HG03064 (cell line): ENCODE measurements at regions not wholly inside any gene's neighbourhood (a gene's known extent, or its start where the extent isn't known, plus 50 kb on each side); places are given as distances from the start of the nearest gene placed in this dataset.
"Not testable (repeated sequence)": the region's sequence is repeated elsewhere in the genome, so short reads cannot be mapped to it uniquely, and the experiment has no call there.

Experiments used
- ATAC-seq: cut with Tn5 transposase; IDR thresholded peaks from one replicate; pipeline ENCODE4 v1.9.1; 2021; ENCODE audit warnings: low read depth; ENCODE audit not compliant: unreplicated experiment

GRCh38 chr11:97611345-97611744 lies 1221.5 kb downstream of the JRKL start:
- ATAC-seq, result no peak

DNA sequence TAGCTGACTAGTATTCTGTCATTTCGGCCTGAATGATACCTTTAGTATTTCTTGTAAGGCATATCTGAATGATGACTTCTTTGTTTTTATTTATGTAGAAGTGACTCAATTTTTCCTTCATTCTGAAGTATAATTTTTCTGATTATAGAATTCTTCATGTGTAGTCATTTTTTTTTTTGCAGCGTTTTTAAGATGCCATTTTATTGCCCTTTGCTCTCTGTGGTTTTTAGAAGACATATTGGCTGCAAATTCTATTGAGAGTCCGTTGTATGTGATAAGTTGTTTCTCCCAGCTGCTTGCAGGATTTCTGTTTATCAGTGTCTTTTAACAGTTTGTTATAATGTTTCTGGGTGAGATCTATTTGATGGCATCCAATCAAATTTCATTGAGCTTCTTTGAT lies 1224.8 kb downstream of the JRKL start:
- no peak for ATAC-seq

DNA sequence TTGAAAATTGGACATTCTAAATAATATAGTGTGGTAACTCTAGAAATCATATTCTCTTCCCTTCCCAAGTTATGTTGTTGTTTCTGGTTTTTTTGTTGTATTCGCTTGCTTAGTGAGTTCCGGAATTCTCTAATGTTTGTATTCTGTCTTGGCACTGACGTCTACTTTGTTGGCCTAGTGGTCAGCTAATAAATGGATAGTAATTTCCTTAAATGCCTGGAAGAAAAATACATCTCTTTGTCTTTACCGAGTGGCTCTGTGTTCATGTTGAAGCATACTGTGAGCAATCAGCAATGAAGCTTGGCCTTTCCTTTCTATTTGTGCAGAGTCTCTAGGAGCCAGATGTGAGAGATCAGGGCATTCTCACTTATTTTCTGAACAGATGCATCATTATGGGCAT lies 1225.7 kb downstream of the JRKL start:
- ATAC-seq, result no peak

DNA sequence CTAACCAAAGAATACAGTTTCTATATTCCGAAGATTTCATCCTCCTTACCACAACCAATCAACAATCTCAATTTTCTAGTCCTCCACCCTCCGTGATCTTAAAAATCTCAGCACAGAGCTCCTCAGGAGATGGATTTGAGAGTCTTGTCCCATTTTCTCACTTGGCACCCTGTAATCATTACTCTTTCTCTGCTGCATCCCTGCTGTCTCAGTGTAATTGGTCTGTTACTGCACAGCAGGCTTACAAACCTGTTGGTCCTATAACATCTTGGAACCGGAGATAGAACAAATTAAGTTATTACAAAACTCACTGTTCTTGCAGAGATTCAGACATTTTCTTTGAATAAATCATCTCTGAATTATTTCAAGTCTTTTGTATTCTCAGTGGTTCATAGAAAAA lies 1227.2 kb downstream of the JRKL start:
- no peak for ATAC-seq

GRCh38 chr11:97620007-97620406 lies 1230.2 kb downstream of the JRKL start:
- no peak for ATAC-seq

GRCh38 chr11:97621282-97621681 lies 1231.5 kb downstream of the JRKL start:
- no peak for ATAC-seq

GRCh38 chr11:97622795-97623194 lies 1233.0 kb downstream of the JRKL start:
- ATAC-seq, result no peak

GRCh38 chr11:97636741-97637140 lies 1246.9 kb downstream of the JRKL start:
- not testable (repeated sequence) for ATAC-seq

GRCh38 chr11:97637701-97638100 lies 1247.9 kb downstream of the JRKL start:
- no peak for ATAC-seq

DNA sequence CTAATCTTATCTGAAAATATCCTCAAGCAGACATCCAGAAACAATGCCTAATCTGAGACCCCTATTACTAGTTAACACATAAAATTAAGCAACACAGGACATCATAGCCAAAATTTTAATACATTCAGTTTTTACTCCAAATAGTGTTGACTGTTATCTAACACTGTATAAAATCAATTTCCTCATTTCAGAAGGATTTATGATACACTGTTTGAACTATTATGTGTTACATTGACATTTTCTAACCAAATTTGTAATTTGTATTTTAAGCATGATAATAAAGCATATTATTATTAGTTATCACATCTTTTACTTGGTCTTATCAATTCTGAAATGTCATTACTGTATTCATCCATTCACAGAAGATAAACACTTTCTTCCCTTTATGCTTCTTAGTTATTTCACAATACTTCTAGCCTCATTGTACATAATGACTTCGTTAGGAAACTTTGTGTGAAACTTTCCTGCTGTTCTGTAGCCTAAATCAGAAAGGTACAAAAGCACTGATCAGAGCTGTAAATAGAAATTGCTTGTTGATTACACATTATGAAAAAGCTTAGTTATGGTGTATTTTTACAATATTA lies 1248.9 kb downstream of the JRKL start:
- no peak for ATAC-seq

DNA sequence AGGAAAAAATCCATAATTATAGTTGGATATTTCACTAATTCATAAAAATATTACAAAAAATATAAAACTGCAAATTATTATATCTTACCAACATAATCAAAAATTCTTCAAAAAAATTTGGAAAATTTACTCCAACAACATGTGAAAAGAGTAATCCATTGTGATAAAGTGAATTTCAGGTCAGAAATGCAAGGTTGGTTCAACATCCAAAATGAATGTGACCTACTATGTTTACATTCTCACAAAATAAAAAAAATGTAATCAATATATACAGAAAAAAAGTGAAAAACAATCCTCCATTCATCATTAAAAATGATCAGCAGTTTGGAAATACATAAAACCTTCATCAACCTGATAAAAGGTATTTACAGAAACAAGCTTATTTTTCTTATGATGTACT lies 1252.2 kb downstream of the JRKL start:
- ATAC-seq, result no peak

- ATAC-seq, result no peak
These were observed 1255.9 kb downstream of the JRKL start for GRCh38 chr11:97645736-97646135.

DNA sequence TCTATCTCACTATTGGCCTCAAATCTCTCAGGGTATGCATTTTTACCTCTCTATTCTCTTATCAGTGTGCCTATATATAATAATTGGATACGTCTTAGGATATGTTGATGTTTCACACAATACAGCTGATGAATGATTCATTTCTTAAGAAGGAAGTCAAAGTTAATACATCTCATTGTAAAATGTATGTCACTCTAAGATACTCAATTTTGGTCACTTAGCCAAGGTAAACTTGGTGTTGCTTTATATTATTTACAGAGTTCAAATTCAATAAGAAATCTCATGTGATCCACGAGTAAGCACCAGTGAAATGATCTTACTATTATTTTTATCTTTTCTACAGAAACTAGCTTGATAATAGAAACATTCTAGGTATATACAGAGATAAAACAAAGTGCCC lies 1266.5 kb downstream of the JRKL start:
- no peak for ATAC-seq

DNA sequence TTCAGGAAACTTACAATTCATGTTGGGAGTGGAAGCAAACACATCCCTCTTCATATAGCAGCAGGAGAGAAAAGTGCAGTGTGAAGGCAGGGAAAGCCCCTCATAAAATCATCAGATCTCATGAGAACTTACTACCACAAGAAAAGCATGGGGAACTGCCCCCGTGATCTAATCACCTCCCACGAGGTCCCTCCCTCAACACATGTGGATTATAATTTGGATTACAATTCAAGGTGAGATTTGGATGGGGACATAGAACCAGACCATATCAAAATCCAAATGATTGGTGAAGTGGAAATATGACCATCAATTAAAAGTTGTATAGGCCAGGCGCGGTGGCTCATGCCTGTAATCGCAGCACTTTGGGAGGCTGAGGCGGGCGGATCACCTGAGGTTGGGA lies 1268.0 kb downstream of the JRKL start:
- ATAC-seq, result no peak

DNA sequence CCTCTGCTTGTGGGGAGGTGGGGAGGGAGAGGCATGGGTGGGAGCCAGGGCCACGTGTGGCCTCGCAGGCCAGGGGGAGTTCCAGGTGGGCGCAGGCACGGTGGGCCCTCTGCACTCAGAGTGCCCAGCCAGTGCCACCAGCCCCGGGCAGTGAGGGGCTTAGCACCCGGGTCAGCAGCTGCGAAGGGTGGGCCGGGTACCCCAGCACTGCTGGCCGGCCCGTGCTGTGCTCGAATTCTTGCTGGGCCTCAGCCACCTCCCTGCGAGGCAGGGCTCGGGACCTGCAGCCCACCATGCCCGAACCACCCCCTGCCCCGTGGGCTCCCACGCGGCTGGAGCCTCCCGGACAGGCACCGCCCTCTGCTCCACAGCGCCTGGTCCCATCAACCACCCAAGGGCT lies 1277.2 kb downstream of the JRKL start:
- no peak for ATAC-seq

DNA sequence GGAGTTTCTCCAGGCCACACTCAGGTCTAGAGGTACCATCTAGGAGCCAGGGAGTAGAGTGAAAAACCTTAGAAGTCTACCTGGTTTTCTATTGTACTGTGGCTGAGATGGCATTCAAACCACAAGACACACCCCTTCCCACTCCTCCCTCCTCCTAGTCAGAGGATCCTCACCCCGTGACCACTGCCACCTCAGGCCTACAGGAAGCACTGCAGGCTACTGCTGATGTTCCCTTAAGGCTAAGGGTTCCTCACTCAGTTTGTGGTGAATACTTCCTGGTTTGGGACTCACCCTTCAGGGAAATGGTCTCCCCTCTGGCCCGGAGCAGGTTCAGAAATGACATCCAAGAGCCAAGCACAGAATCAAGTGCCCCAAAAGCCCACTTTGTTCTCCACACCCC lies 1293.9 kb downstream of the JRKL start:
- no peak for ATAC-seq

GRCh38 chr11:97684486-97685439 lies 1295.0 kb downstream of the JRKL start:
- no peak for ATAC-seq

- no peak for ATAC-seq
These were observed 1295.9 kb downstream of the JRKL start for GRCh38 chr11:97685695-97686094.

DNA sequence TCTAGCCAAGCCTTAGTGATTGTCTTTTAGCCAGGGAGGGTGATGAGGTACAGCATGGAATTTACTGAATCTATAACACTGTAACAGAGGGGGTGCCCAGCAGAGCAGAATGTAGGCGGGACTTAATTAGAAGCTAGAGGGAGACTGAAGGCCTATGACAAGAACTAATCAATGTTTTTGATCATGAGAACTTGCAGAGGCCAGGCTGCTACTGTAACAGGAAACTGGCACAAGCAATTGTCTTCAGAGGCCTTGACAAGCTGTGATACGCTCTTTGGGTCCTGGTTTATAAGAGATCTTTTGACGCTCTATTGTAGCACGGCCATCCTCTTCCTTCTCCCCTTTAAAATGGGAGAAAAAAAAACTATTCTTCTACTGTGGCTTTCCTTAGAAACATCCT lies 1297.3 kb downstream of the JRKL start:
- ATAC-seq, result no peak

DNA sequence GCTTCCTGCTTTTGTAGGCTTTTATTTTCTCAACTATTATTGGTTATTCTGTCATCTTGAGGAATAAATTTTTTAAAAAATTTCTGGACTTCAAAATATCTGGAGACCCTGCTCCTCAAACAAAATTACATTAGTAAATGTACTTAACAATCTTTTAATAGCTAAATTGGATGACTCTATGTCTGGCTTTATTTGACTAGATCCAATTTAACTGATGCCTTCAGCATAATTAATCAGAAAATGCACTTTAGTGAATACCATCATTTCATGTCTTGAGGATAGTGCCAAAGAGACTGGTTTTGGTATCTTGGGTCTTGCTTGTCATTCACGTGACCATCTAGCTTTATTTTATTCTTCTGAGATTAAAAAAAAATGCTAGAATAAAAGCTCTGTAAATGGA lies 1301.2 kb downstream of the JRKL start:
- ATAC-seq, result no peak

DNA sequence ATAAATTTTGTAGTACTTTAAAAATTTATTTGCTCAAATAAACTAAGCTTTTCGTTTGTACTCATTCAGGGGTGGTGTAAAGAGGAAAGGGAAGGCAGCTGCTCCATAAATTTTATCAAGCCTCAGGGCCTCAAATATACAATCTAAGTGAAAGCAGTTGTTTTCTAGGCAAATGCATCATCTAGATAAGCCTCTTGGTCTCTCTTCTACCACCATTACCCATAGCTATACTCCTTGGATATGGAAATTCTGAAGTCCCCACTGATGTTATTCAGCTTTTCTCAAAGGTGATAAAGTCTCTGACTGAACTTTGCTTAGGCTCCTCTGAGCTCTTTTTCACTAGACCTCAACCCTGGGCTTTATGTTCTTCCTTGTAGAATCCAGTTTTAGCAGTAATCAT lies 1313.1 kb downstream of the JRKL start:
- ATAC-seq, result no peak

GRCh38 chr11:97703851-97704250 lies 1314.0 kb downstream of the JRKL start:
- ATAC-seq, result no peak
